ENCODE measurements at regions not wholly inside any gene's neighbourhood (a gene's known extent, or its start where the extent isn't known, plus 50 kb on each side); places are given as distances from the start of the nearest gene placed in this dataset.

DNA sequence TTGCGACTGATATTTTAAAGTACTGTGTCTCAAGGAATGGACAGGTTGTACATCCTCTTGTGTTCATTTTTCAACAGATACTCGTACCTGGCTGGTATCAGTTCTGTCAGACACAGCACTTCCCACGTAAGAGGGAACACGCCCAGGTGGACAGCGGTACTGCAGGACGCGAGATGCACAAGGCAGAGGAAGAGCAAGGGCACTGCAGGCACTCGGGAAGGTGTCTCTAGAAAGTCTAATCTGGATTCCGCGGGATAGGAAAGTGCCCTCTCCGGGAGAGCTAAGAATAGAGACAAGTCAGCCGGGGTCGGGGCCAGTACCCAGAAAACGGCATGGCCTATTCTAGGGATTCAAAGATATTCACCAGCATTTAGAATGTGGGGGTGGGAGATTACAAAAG lies 94.2 kb upstream of the MBOAT1 start:
- TF ChIP-seq CTCF (IDR thresholded peaks at IDR 0.05 in 4 of 5, conservative IDR thresholded peaks at IDR 0.05 in 1 of 5) (no peak), POLR2A (IDR thresholded peaks at IDR 0.05) (no peak)

All from gastrocnemius medialis (tissue), 4 donors.